Activated CD8-positive, alpha-beta T cell treated with anti-CD3 and anti-CD28 coated beads for 36 hours (primary cell): ENCODE measurements at regions not wholly inside any gene's neighbourhood (a gene's known extent, or its start where the extent isn't known, plus 50 kb on each side); places are given as distances from the start of the nearest gene placed in this dataset.

ENCODE experiments used
- ATAC-seq: fragments of 200-7000 bp; cut with Tn5 transposase; one replicate; pipeline ENCODE4 v1.10.0; 2021; ENCODE audit warnings: mild to moderate bottlenecking, moderate library complexity
- CTCF ChIA-PET: fragments of 350-600 bp; sonication (Branson Sonifier 250); formaldehyde crosslinking; loops from one replicate; lab custom pipeline; 2021; ENCODE audit warnings: antibody characterized with exemption; lab: Charles Lee
- POLR2A ChIA-PET: fragments of 350-600 bp; sonication (Branson Sonifier 250); formaldehyde crosslinking; loops from one replicate; lab custom pipeline; 2021; ENCODE audit warnings: antibody characterized with exemption; lab: Charles Lee
- DNase-seq: peaks from one replicate; pipeline ENCODE4 v3.0.0-alpha.2; 2020
- H3K27ac Mint-ChIP-seq: one replicate; pipeline ENCODE4 v1.8.0; 2021; ENCODE audit warnings: mild to moderate bottlenecking, mixed read lengths
- H3K27me3 Mint-ChIP-seq: one replicate; pipeline ENCODE4 v1.8.0; 2021; ENCODE audit warnings: mixed read lengths
- H3K36me3 Mint-ChIP-seq: one replicate; pipeline ENCODE4 v1.8.0; 2021; ENCODE audit warnings: low read depth, mixed read lengths
- H3K4me1 Mint-ChIP-seq: one replicate; pipeline ENCODE4 v1.8.0; 2021; ENCODE audit warnings: low read depth, mixed read lengths
- H3K4me3 Mint-ChIP-seq: one replicate; pipeline ENCODE4 v1.8.0; 2021; ENCODE audit warnings: mild to moderate bottlenecking, moderate library complexity, mixed read lengths
- H3K9me3 Mint-ChIP-seq: one replicate; pipeline ENCODE4 v1.8.0; 2021; ENCODE audit warnings: mixed read lengths
- CTCF ChIP-seq: fragments of 200-600 bp; IDR thresholded peaks from one replicate; pipeline ENCODE4 v1.8.0; 2022; ENCODE audit warnings: antibody characterized with exemption, mild to moderate bottlenecking
- intact Hi-C: fragments of 100-400 bp; cut with micrococcal nuclease; formaldehyde crosslinking; loops from one replicate; pipeline ENCODE4 v1.10.0; 2022

GRCh38 chr1:189936861-189937260 lies 540.8 kb downstream of the BRINP3 start:
- no peak for ATAC-seq
- peaks cover 4% of the 10 kb centered on the region for H3K9me3 Mint-ChIP-seq
- no peak for TF ChIP-seq CTCF
- DNase-seq: no peak
- ChIA-PET POLR2A (no interaction called here), CTCF (no interaction called here)
- H3K4me3 Mint-ChIP-seq: no peak overlapping the region
- H3K4me1 Mint-ChIP-seq: no peaks in the 10 kb centered on the region
- no peaks in the 10 kb centered on the region for H3K27me3 Mint-ChIP-seq
- intact Hi-C loops: no loop called here
- H3K36me3 Mint-ChIP-seq: no peaks in the 10 kb centered on the region
- H3K27ac Mint-ChIP-seq: no peak overlapping the region

GRCh38 chr1:189939967-189940366 lies 537.7 kb downstream of the BRINP3 start:
- no peak overlapping the region for H3K27ac Mint-ChIP-seq
- peaks cover 2% of the 10 kb centered on the region for H3K9me3 Mint-ChIP-seq
- H3K36me3 Mint-ChIP-seq: no peaks in the 10 kb centered on the region
- TF ChIP-seq CTCF: no peak
- no peaks in the 10 kb centered on the region for H3K4me1 Mint-ChIP-seq
- DNase-seq: no peak
- POLR2A ChIA-PET: no interaction called here
- CTCF ChIA-PET: no interaction called here
- no peak for ATAC-seq
- H3K4me3 Mint-ChIP-seq: no peak overlapping the region
- no peaks in the 10 kb centered on the region for H3K27me3 Mint-ChIP-seq
- intact Hi-C loops: no loop called here

GRCh38 chr1:189941922-189942321 lies 535.7 kb downstream of the BRINP3 start:
- H3K36me3 Mint-ChIP-seq: no peaks in the 10 kb centered on the region

GRCh38 chr1:189958756-189959155 lies 518.9 kb downstream of the BRINP3 start:
- Mint-ChIP-seq H3K27me3 (no peaks in the 10 kb centered on the region), H3K9me3 (peaks cover 3% of the 10 kb centered on the region), H3K27ac (no peak overlapping the region), H3K36me3 (no peaks in the 10 kb centered on the region), H3K4me1 (no peaks in the 10 kb centered on the region), H3K4me3 (no peak overlapping the region)
- CTCF ChIA-PET: no interaction called here
- DNase-seq (no peak), ATAC-seq (no peak)
- POLR2A ChIA-PET: no interaction called here
- intact Hi-C loops: no loop called here
- TF ChIP-seq CTCF: no peak

More at GRCh38 chr1:189941922-189942321, 535.7 kb downstream of the BRINP3 start:
- H3K4me3 Mint-ChIP-seq: no peak overlapping the region
- ChIA-PET CTCF (no interaction called here), POLR2A (no interaction called here)
- intact Hi-C loops: no loop called here
- no peak overlapping the region for H3K27ac Mint-ChIP-seq
- TF ChIP-seq CTCF: no peak
- no peaks in the 10 kb centered on the region for H3K27me3 Mint-ChIP-seq
- no peaks in the 10 kb centered on the region for H3K4me1 Mint-ChIP-seq
- peaks cover 2% of the 10 kb centered on the region for H3K9me3 Mint-ChIP-seq
- ATAC-seq: no peak
- DNase-seq: no peak

- H3K27me3 Mint-ChIP-seq: no peaks in the 10 kb centered on the region
- no peak overlapping the region for H3K4me3 Mint-ChIP-seq
- no peaks in the 10 kb centered on the region for H3K36me3 Mint-ChIP-seq
- intact Hi-C loops: no loop called here
- POLR2A ChIA-PET: no interaction called here
- no peak for TF ChIP-seq CTCF
- CTCF ChIA-PET: no interaction called here
- no peak for DNase-seq
- no peak overlapping the region for H3K27ac Mint-ChIP-seq
- no peak for ATAC-seq
- no peaks in the 10 kb centered on the region for H3K4me1 Mint-ChIP-seq
- H3K9me3 Mint-ChIP-seq: peaks cover 3% of the 10 kb centered on the region
Measured at GRCh38 chr1:189960769-189961168, 516.9 kb downstream of the BRINP3 start.
